ENCODE measurements at regions not wholly inside any gene's neighbourhood (a gene's known extent, or its start where the extent isn't known, plus 50 kb on each side); places are given as distances from the start of the nearest gene placed in this dataset.

GRCh38 chr6:141451511-141452353 is 681.0 kb upstream of the GJE1 start:
- no peaks in the 10 kb centered on the region for H3K4me1 ChIP-seq (replicated peaks in 1 of 2)
- TF ChIP-seq POLR2A (IDR thresholded peaks at IDR 0.05): no peak
- intact Hi-C loops (cut with DNase I): no loop called here
- H3K4me3 ChIP-seq: no peak overlapping the region
- H3K27me3 ChIP-seq: no peaks in the 10 kb centered on the region
- no peak overlapping the region for H3K27ac ChIP-seq
- H3K9me3 ChIP-seq (replicated peaks in 1 of 3): no peaks in the 10 kb centered on the region
- no peaks in the 10 kb centered on the region for H3K36me3 ChIP-seq (replicated peaks in 1 of 2)
- DNase-seq: no peak
- WGBS, 4 donors: 30 to 57% (median 38%) methylated on average over 1 of the region's 1 CpG

DNA sequence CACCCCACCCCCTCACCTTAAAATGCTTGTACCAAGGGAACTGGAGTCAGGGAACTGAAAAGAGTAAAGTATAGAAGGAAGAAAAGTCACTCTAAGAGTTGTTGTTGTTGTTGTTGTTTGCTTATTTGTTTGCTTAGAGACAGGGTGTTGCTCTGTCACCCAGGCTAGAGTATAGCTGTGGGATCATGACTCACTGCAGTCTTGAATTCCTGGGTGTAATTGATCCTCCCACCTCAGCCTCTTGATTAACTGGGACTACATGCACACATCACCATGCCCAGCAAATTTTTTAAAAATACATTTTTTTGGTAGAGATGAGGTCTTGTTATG is 681.6 kb upstream of the GJE1 start:
- Histone ChIP-seq H3K4me1 (replicated peaks in 1 of 2) (no peaks in the 10 kb centered on the region), H3K27me3 (no peaks in the 10 kb centered on the region), H3K27ac (no peak overlapping the region), H3K4me3 (no peak overlapping the region), H3K36me3 (replicated peaks in 1 of 2) (no peaks in the 10 kb centered on the region), H3K9me3 (replicated peaks in 1 of 3) (no peaks in the 10 kb centered on the region)
- TF ChIP-seq, protein P1, sequence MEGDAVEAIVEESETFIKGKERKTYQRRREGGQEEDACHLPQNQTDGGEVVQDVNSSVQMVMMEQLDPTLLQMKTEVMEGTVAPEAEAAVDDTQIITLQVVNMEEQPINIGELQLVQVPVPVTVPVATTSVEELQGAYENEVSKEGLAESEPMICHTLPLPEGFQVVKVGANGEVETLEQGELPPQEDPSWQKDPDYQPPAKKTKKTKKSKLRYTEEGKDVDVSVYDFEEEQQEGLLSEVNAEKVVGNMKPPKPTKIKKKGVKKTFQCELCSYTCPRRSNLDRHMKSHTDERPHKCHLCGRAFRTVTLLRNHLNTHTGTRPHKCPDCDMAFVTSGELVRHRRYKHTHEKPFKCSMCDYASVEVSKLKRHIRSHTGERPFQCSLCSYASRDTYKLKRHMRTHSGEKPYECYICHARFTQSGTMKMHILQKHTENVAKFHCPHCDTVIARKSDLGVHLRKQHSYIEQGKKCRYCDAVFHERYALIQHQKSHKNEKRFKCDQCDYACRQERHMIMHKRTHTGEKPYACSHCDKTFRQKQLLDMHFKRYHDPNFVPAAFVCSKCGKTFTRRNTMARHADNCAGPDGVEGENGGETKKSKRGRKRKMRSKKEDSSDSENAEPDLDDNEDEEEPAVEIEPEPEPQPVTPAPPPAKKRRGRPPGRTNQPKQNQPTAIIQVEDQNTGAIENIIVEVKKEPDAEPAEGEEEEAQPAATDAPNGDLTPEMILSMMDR (IDR thresholded peaks at IDR 0.05): no peak
- TF ChIP-seq POLR2A (IDR thresholded peaks at IDR 0.05): no peak
- DNase-seq: no peak
- intact Hi-C loops (cut with DNase I): no loop called here

- intact Hi-C loops (cut with DNase I): no loop called here
- H3K27me3 ChIP-seq: no peaks in the 10 kb centered on the region
- H3K36me3 ChIP-seq (replicated peaks in 1 of 2): no peaks in the 10 kb centered on the region
- no peak for DNase-seq
- H3K9me3 ChIP-seq (replicated peaks in 1 of 3): no peaks in the 10 kb centered on the region
- H3K4me3 ChIP-seq: no peak overlapping the region
- no peaks in the 10 kb centered on the region for H3K4me1 ChIP-seq (replicated peaks in 1 of 2)
- H3K27ac ChIP-seq: no peak overlapping the region
- TF ChIP-seq POLR2A (IDR thresholded peaks at IDR 0.05): no peak
- TF ChIP-seq, protein P1 (IDR thresholded peaks at IDR 0.05): no peak
- WGBS, 4 donors: 63 to 82% (median 73%) methylated on average over 3 of the region's 3 CpGs
These were observed 686.6 kb upstream of the GJE1 start for GRCh38 chr6:141445928-141446628.

- 91 to 96% (median 94%) methylated on average over 1 of the region's 1 CpG for WGBS, 4 donors
- no peak for DNase-seq
- no peaks in the 10 kb centered on the region for H3K27me3 ChIP-seq
- H3K4me3 ChIP-seq: no peak overlapping the region
- no peaks in the 10 kb centered on the region for H3K36me3 ChIP-seq (replicated peaks in 1 of 2)
- intact Hi-C loops (cut with DNase I): no loop called here
- no peaks in the 10 kb centered on the region for H3K9me3 ChIP-seq (replicated peaks in 1 of 3)
- H3K4me1 ChIP-seq (replicated peaks in 1 of 2): no peaks in the 10 kb centered on the region
- TF ChIP-seq POLR2A (IDR thresholded peaks at IDR 0.05): no peak
- TF ChIP-seq, protein P1 (IDR thresholded peaks at IDR 0.05): no peak
- H3K27ac ChIP-seq: no peak overlapping the region
These were observed 688.9 kb upstream of the GJE1 start for GRCh38 chr6:141443668-141444289.
